GM12875 (cell line): ENCODE measurements at regions not wholly inside any gene's neighbourhood (a gene's known extent, or its start where the extent isn't known, plus 50 kb on each side); places are given as distances from the start of the nearest gene placed in this dataset.

Source experiments
- H3K4me3 ChIP-seq: one replicate; pipeline ENCODE4 v1.5.1; 2011; ENCODE audit warnings: low read depth, low read length, control low read depth
- TF ChIP-seq, protein P1 (sequence below): IDR thresholded peaks from 2 replicates; pipeline ENCODE4 v1.5.1; 2011; ENCODE audit warnings: low read depth, mild to moderate bottlenecking, control low read depth, inconsistent platforms, low read length, moderate library complexity, borderline replicate concordance; ENCODE audit not compliant: insufficient read depth

DNA sequence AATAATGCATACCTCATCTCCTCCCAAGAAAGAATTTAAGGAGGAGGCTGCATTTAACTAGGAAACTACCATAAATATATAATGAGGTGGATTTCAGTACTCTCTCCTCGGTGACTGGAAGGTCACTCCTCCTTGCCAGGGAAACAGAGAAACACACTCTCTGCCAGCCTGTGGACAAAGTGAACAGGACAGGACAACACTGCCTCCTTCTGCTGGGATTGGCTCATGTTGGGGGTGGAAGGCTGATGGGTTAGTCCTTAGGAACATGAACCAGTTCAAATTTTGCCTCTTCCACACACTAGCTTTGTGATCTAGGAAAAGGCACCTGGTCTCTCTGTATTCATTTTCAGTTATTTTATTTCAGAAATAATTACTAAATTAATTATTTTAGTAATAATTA is 50.6 kb upstream of the STEAP4 start:
- no peak overlapping the region for H3K4me3 ChIP-seq

More for the DNA sequence above, 50.6 kb upstream of the STEAP4 start:
- TF ChIP-seq, protein P1, sequence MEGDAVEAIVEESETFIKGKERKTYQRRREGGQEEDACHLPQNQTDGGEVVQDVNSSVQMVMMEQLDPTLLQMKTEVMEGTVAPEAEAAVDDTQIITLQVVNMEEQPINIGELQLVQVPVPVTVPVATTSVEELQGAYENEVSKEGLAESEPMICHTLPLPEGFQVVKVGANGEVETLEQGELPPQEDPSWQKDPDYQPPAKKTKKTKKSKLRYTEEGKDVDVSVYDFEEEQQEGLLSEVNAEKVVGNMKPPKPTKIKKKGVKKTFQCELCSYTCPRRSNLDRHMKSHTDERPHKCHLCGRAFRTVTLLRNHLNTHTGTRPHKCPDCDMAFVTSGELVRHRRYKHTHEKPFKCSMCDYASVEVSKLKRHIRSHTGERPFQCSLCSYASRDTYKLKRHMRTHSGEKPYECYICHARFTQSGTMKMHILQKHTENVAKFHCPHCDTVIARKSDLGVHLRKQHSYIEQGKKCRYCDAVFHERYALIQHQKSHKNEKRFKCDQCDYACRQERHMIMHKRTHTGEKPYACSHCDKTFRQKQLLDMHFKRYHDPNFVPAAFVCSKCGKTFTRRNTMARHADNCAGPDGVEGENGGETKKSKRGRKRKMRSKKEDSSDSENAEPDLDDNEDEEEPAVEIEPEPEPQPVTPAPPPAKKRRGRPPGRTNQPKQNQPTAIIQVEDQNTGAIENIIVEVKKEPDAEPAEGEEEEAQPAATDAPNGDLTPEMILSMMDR, result no peak
